Ishikawa (cell line): ENCODE measurements at regions not wholly inside any gene's neighbourhood (a gene's known extent, or its start where the extent isn't known, plus 50 kb on each side); places are given as distances from the start of the nearest gene placed in this dataset.

Source experiments
- CEBPB ChIP-seq: IDR thresholded peaks from 2 replicates; pipeline ENCODE4 v1.6.1; 2012
- CREB1 ChIP-seq: IDR thresholded peaks from 2 replicates; pipeline ENCODE4 v1.6.1; 2012; ENCODE audit warnings: low read depth
- EGR1 ChIP-seq: IDR thresholded peaks from 2 replicates; pipeline ENCODE4 v1.6.1; 2012
- EP300 ChIP-seq: IDR thresholded peaks from 2 replicates; pipeline ENCODE4 v1.6.1; 2012; ENCODE audit warnings: borderline replicate concordance
- FOXM1 ChIP-seq: IDR thresholded peaks from 2 replicates; pipeline ENCODE4 v1.6.1; 2012; ENCODE audit warnings: low read depth, borderline replicate concordance
- NFIC ChIP-seq: IDR thresholded peaks from 2 replicates; pipeline ENCODE4 v1.6.1; 2012
- RAD21 ChIP-seq: IDR thresholded peaks from 2 replicates; pipeline ENCODE4 v1.6.1; 2012; ENCODE audit warnings: low read depth
- REST ChIP-seq: IDR thresholded peaks from 2 replicates; pipeline ENCODE4 v1.6.1; 2012; ENCODE audit warnings: low read depth, mild to moderate bottlenecking
- TAF1 ChIP-seq: IDR thresholded peaks from 2 replicates; pipeline ENCODE4 v1.6.1; 2012; ENCODE audit warnings: low read depth, mild to moderate bottlenecking
- TCF12 ChIP-seq: IDR thresholded peaks from 2 replicates; pipeline ENCODE4 v1.6.1; 2012; ENCODE audit warnings: low read depth
- TEAD4 ChIP-seq: IDR thresholded peaks from 2 replicates; pipeline ENCODE4 v1.6.1; 2012
- YY1 ChIP-seq: IDR thresholded peaks from 2 replicates; pipeline ENCODE4 v1.6.1; 2012; ENCODE audit warnings: low read depth
- ZBTB7A ChIP-seq: IDR thresholded peaks from 2 replicates; pipeline ENCODE4 v1.6.1; 2012; ENCODE audit warnings: low read depth
- TF ChIP-seq, protein P1 (sequence below): IDR thresholded peaks from 2 replicates; pipeline ENCODE4 v1.6.1; 2012
- TF ChIP-seq, protein P2 (sequence below): IDR thresholded peaks from 2 replicates; pipeline ENCODE4 v1.6.1; 2012

- TF ChIP-seq EP300 (no peak), ZBTB7A (no peak), TEAD4 (no peak), CREB1 (no peak), RAD21 (peak; percentile 58)
Observed at GRCh38 chr2:71995067-71995665, 152.5 kb downstream of the CYP26B1 start.

GRCh38 chr2:71992036-71992435 lies 155.6 kb downstream of the CYP26B1 start:
- TF ChIP-seq NFIC (no peak), FOXM1 (no peak), CEBPB (no peak), TEAD4 (no peak), TCF12 (no peak), EP300 (no peak), CREB1 (no peak), ZBTB7A (no peak), TAF1 (no peak), RAD21 (no peak), REST (no peak), YY1 (no peak), EGR1 (no peak)
- TF ChIP-seq, protein P1, sequence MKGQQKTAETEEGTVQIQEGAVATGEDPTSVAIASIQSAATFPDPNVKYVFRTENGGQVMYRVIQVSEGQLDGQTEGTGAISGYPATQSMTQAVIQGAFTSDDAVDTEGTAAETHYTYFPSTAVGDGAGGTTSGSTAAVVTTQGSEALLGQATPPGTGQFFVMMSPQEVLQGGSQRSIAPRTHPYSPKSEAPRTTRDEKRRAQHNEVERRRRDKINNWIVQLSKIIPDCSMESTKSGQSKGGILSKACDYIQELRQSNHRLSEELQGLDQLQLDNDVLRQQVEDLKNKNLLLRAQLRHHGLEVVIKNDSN, result no peak
- TF ChIP-seq, protein P2, sequence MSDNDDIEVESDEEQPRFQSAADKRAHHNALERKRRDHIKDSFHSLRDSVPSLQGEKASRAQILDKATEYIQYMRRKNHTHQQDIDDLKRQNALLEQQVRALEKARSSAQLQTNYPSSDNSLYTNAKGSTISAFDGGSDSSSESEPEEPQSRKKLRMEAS, result no peak

GRCh38 chr2:71991397-71991796 lies 156.3 kb downstream of the CYP26B1 start:
- TF ChIP-seq EP300 (no peak), EGR1 (no peak), REST (no peak), NFIC (no peak), ZBTB7A (no peak), TCF12 (no peak), RAD21 (no peak), YY1 (no peak), CEBPB (no peak), CREB1 (no peak), TAF1 (no peak), FOXM1 (no peak), TEAD4 (no peak)
- TF ChIP-seq, protein P2, result no peak
- TF ChIP-seq, protein P1, result no peak

DNA sequence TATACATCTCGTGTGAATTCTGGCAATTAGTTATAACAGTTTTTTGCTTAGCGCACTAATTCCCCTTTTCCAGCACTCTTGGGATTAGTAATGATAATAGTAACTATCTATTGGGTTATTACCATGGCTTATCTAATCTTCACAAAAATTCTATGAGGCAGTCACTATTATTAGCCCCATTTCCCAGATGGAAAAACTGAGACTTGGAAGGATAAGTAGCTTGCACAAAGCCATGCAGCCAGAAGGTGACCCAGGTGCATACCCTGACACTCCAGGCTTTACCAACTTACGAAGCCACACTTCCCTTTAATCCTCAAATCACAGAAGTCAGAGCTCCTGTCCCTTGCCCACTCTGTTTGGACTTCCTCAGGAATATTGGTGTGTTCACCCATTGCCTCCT lies 156.8 kb downstream of the CYP26B1 start:
- no peak for TF ChIP-seq YY1
- no peak for TF ChIP-seq EP300
- no peak for TF ChIP-seq NFIC
- TF ChIP-seq TEAD4, result no peak
- TF ChIP-seq, protein P2, result no peak
- TF ChIP-seq CEBPB, result no peak
- TF ChIP-seq EGR1, result no peak
- TF ChIP-seq, protein P1, result no peak

DNA sequence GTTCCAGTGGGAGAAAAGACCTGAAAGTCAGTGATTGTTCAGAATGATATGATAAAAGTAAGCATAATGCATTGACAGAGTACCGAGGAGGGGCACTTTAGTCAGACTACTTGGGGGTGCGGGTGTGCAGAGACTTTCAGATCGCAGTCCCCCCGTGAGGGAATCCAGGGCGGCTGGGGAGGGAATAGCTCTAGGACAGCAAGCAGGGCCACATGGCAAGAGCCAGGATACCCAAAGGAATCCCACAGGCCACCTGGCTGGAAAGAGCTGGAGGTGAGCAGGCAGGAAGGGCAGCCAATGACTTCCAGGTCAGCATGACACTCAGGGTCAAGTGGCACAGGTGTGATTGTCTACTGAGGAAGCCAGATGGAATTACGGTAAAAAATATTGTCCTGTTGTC lies 157.5 kb downstream of the CYP26B1 start:
- TF ChIP-seq FOXM1 (no peak), NFIC (no peak), TCF12 (no peak), YY1 (no peak), EP300 (no peak), EGR1 (no peak), CREB1 (no peak), TEAD4 (no peak), RAD21 (no peak)

GRCh38 chr2:71989671-71990070 lies 158.0 kb downstream of the CYP26B1 start:
- no peak for TF ChIP-seq RAD21
- TF ChIP-seq NFIC, result no peak
- no peak for TF ChIP-seq CREB1
- TF ChIP-seq ZBTB7A, result no peak
- no peak for TF ChIP-seq EP300
- TF ChIP-seq TCF12, result no peak
- TF ChIP-seq TAF1, result no peak
- no peak for TF ChIP-seq CEBPB
- TF ChIP-seq TEAD4, result no peak
- TF ChIP-seq, protein P1, result no peak
